ENCODE measurements at regions not wholly inside any gene's neighbourhood (a gene's known extent, or its start where the extent isn't known, plus 50 kb on each side); places are given as distances from the start of the nearest gene placed in this dataset.
A peak's percentile ranks its signal among the peaks of the same experiment; 100 is the strongest.

DNA sequence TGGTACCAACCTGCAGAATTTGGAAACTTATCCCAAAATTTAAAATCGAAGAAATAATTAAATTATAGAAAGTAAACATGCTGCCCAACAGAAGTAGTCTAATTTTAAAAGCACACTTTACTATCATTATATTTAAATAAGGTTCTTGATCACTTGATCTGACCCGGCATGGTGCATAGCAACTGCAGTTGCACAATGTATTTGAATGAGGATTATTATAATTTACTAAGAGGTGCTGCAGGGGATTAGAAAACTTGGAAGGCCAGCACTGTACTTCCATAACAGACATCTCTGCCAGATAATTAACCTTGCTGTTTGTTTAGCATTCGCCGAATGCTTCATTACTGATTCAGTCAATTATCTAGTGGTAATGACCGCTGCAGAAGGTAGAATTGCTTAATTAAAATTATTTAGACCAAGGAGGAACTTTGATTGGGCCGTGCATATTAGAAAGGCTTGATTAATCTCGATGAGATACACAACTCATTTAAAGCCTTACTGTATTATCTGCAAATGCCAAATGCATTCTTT, 971.6 kb downstream of the ZPLD1 start:
- peaks cover 2% of the 10 kb centered on the region for H3K27me3 Mint-ChIP-seq (ENCODE audit: low read depth)
- no peaks in the 10 kb centered on the region for H3K36me3 Mint-ChIP-seq (ENCODE audit: low read depth)
- no peaks in the 10 kb centered on the region for H3K9me3 Mint-ChIP-seq (ENCODE audit: low read depth)
- H3K4me3 Mint-ChIP-seq (ENCODE audit: unreplicated experiment) = no peak overlapping the region
- H3K4me1 Mint-ChIP-seq (ENCODE audit: low read depth) = no peaks in the 10 kb centered on the region
- no peak overlapping the region for H3K27ac Mint-ChIP-seq (ENCODE audit: unreplicated experiment)
- no peak for DNase-seq (ENCODE audit: low spot score)
- TF ChIP-seq CTCF (IDR thresholded peaks at IDR 0.05) = no peak

DNA sequence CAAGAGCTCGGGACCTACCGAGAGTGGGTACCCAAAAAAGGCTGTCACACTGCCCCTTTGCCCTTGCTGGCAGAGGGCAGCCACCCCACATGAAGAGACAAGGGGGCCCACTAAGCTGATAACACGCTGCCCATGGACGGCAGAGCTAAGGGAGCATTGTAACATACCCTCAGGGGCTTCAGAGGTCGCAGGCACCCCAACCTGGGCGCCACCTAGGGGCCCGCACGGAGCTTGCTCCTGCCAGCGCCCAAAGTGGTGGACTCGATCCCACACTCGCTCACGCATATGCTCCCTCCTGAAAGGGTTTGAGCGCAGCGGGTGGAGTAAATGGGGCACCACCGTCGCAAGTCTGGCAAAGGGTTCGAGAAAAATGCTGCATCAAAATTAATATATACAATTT, 975.4 kb downstream of the ZPLD1 start:
- peaks cover 2% of the 10 kb centered on the region for H3K27me3 Mint-ChIP-seq (ENCODE audit: low read depth)
- no peak overlapping the region for H3K4me3 Mint-ChIP-seq (ENCODE audit: unreplicated experiment)
- no peaks in the 10 kb centered on the region for H3K36me3 Mint-ChIP-seq (ENCODE audit: low read depth)
- H3K27ac Mint-ChIP-seq (ENCODE audit: unreplicated experiment) = no peak overlapping the region
- DNase-seq (ENCODE audit: low spot score) = no peak
- peaks cover 2% of the 10 kb centered on the region for H3K4me1 Mint-ChIP-seq (ENCODE audit: low read depth)
- peak; percentile 8 for TF ChIP-seq CTCF (IDR thresholded peaks at IDR 0.05)
- H3K9me3 Mint-ChIP-seq (ENCODE audit: low read depth) = no peaks in the 10 kb centered on the region

- no peak for TF ChIP-seq CTCF (IDR thresholded peaks at IDR 0.05)
- no peak for DNase-seq (ENCODE audit: low spot score)
- no peaks in the 10 kb centered on the region for H3K4me1 Mint-ChIP-seq (ENCODE audit: low read depth)
- H3K36me3 Mint-ChIP-seq (ENCODE audit: low read depth) = no peaks in the 10 kb centered on the region
- H3K9me3 Mint-ChIP-seq (ENCODE audit: low read depth) = no peaks in the 10 kb centered on the region
- no peak overlapping the region for H3K27ac Mint-ChIP-seq (ENCODE audit: unreplicated experiment)
- H3K27me3 Mint-ChIP-seq (ENCODE audit: low read depth) = peaks cover 6% of the 10 kb centered on the region
- H3K4me3 Mint-ChIP-seq (ENCODE audit: unreplicated experiment) = no peak overlapping the region
Observed at GRCh38 chr3:103421460-103421859, 986.6 kb downstream of the ZPLD1 start.

DNA sequence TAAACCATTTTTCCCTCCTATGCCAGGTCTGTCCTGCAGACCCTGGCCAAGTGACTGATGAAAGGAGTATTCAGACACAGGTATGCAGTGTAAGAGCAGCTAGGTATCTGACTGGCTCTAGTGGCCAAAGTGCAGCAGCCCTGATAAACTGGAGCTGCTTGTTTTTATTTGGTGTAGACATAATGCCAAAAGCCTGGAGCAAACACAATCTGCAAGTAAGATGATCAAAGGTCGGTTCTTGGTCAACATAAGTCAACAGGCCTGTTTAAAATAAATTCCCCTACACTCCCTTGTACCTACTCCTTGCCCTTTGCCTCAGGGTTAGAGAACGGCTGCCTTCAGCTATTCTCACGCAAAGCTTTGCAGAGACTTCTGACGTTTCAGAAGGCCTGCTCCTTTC, 1003.1 kb downstream of the ZPLD1 start:
- Mint-ChIP-seq H3K4me3 (ENCODE audit: unreplicated experiment) (no peak overlapping the region), H3K27me3 (ENCODE audit: low read depth) (peaks cover 4% of the 10 kb centered on the region), H3K9me3 (ENCODE audit: low read depth) (no peaks in the 10 kb centered on the region), H3K27ac (ENCODE audit: unreplicated experiment) (no peak overlapping the region), H3K4me1 (ENCODE audit: low read depth) (no peaks in the 10 kb centered on the region), H3K36me3 (ENCODE audit: low read depth) (no peaks in the 10 kb centered on the region)
- no peak for DNase-seq (ENCODE audit: low spot score)
- TF ChIP-seq CTCF (IDR thresholded peaks at IDR 0.05) = no peak

- H3K4me3 Mint-ChIP-seq (ENCODE audit: unreplicated experiment) = no peak overlapping the region
- peaks cover 4% of the 10 kb centered on the region for H3K27me3 Mint-ChIP-seq (ENCODE audit: low read depth)
- no peak for DNase-seq (ENCODE audit: low spot score)
- no peaks in the 10 kb centered on the region for H3K4me1 Mint-ChIP-seq (ENCODE audit: low read depth)
- H3K9me3 Mint-ChIP-seq (ENCODE audit: low read depth) = no peaks in the 10 kb centered on the region
- H3K27ac Mint-ChIP-seq (ENCODE audit: unreplicated experiment) = no peak overlapping the region
- no peaks in the 10 kb centered on the region for H3K36me3 Mint-ChIP-seq (ENCODE audit: low read depth)
- TF ChIP-seq CTCF (IDR thresholded peaks at IDR 0.05) = peak; percentile 61
Observed at GRCh38 chr3:103440539-103441203, 1005.9 kb downstream of the ZPLD1 start.
